Keratinocyte (primary cell): ENCODE measurements at regions not wholly inside any gene's neighbourhood (a gene's known extent, or its start where the extent isn't known, plus 50 kb on each side); places are given as distances from the start of the nearest gene placed in this dataset.

Experiments used
- DNase-seq: peaks from one replicate; pipeline ENCODE4 v3.0.0-alpha.2; 2011; ENCODE audit warnings: low read depth, missing footprints, low spot score
- FAIRE-seq: peaks from 2 replicates; lab custom pipeline; 2011; peaks lifted over from hg19 to GRCh38; lab: Jason Lieb, UNC
- H2AFZ ChIP-seq: 2 replicates; pipeline ENCODE4 v1.6.0; 2012; ENCODE audit warnings: low read length, control low read depth, inconsistent platforms; ENCODE audit not compliant: control insufficient read depth
- H3K27ac ChIP-seq: 2 replicates; pipeline ENCODE4 v1.5.1; 2011; ENCODE audit warnings: low read length; ENCODE audit not compliant: control insufficient read depth, insufficient read depth
- H3K27me3 ChIP-seq: 3 replicates; pipeline ENCODE4 v1.6.0; 2011; ENCODE audit warnings: low read length; ENCODE audit not compliant: control insufficient read depth, insufficient read depth; ENCODE audit errors: extremely low read depth
- H3K36me3 ChIP-seq, 2 experiments: 2 replicates in 1 of 2; 3 replicates in 1 of 2; pipeline ENCODE4 v1.5.1; 2011; ENCODE audit warnings: low read length in 2 of 2, mild to moderate bottlenecking in 1 of 2; ENCODE audit not compliant: control insufficient read depth in 2 of 2, insufficient read depth in 2 of 2; ENCODE audit errors: extremely low read depth in 1 of 2
- H3K4me1 ChIP-seq: 3 replicates; pipeline ENCODE4 v1.5.1; 2011; ENCODE audit warnings: low read length; ENCODE audit not compliant: control insufficient read depth, insufficient read depth; ENCODE audit errors: extremely low read depth
- H3K4me2 ChIP-seq: 3 replicates; pipeline ENCODE4 v1.6.0; 2011; ENCODE audit warnings: low read depth, low read length; ENCODE audit not compliant: control insufficient read depth, insufficient read depth; ENCODE audit errors: extremely low read depth
- H3K4me3 ChIP-seq, 3 experiments: fragments of 200-600 bp in 1 of 3; sonication (generic) in 1 of 3; 2 replicates in 2 of 3; 3 replicates in 1 of 3; pipeline ENCODE4 v1.5.1; 2011 to 2016; ENCODE audit warnings: low read length in 3 of 3, mild to moderate bottlenecking in 3 of 3, control low read depth in 2 of 3, inconsistent platforms in 1 of 3, low read depth in 1 of 3, mixed read lengths in 1 of 3, mixed run types in 1 of 3, moderate library complexity in 1 of 3; ENCODE audit not compliant: control insufficient read depth in 2 of 3, insufficient read depth in 2 of 3; ENCODE audit errors: extremely low read depth in 1 of 3
- H3K79me2 ChIP-seq: 2 replicates; pipeline ENCODE4 v1.6.0; 2012; ENCODE audit warnings: low read length; ENCODE audit not compliant: control insufficient read depth, insufficient read depth
- H3K9ac ChIP-seq: 3 replicates; pipeline ENCODE4 v1.6.0; 2011; ENCODE audit warnings: low read length; ENCODE audit not compliant: control insufficient read depth, insufficient read depth; ENCODE audit errors: extremely low read depth
- H3K9me1 ChIP-seq: 3 replicates; pipeline ENCODE4 v1.6.0; 2011; ENCODE audit warnings: low read length; ENCODE audit not compliant: control insufficient read depth, insufficient read depth; ENCODE audit errors: extremely low read depth
- H3K9me3 ChIP-seq: 2 replicates; pipeline ENCODE4 v1.5.1; 2012; ENCODE audit warnings: low read depth, low read length; ENCODE audit not compliant: control insufficient read depth
- H4K20me1 ChIP-seq: 3 replicates; pipeline ENCODE4 v1.6.0; 2011; ENCODE audit warnings: low read length; ENCODE audit not compliant: control insufficient read depth, insufficient read depth; ENCODE audit errors: extremely low read depth
- EZH2 ChIP-seq: IDR thresholded peaks from one replicate; pipeline ENCODE4 v1.6.1; 2012; ENCODE audit warnings: inconsistent platforms, mild to moderate bottlenecking, low read length, moderate library complexity
- dilution Hi-C: fragments of 300-500 bp; cut with MboI; formaldehyde crosslinking; loops from one replicate; pipeline ENCODE4 v1.7.0; 2020; ENCODE audit warnings: low sequenced_read_pairs; ENCODE audit not compliant: extremely low pct_ligation_motif_present
- TF ChIP-seq, protein P1 (sequence below), 3 experiments: IDR thresholded peaks in 1 of 3; conservative IDR thresholded peaks in 1 of 3; optimal IDR thresholded peaks in 1 of 3; 2 replicates in 2 of 3; 3 replicates in 1 of 3; pipeline versions ENCODE3 to v1.5.1; 2011; ENCODE audit warnings: low read length in 3 of 3, mild to moderate bottlenecking in 3 of 3, moderate library complexity in 2 of 3, control low read depth in 1 of 3, inconsistent platforms in 1 of 3; ENCODE audit not compliant: insufficient read depth in 2 of 3; ENCODE audit errors: extremely low read depth in 1 of 3

- Histone ChIP-seq H3K4me2 (no peak overlapping the region), H3K4me3 (no peak overlapping the region), H3K27ac (no peak overlapping the region), H4K20me1 (no peaks in the 10 kb centered on the region), H3K9me3 (no peaks in the 10 kb centered on the region), H3K36me3 (no peaks in the 10 kb centered on the region), H3K9me1 (no peaks in the 10 kb centered on the region), H3K4me1 (no peaks in the 10 kb centered on the region), H3K27me3 (no peaks in the 10 kb centered on the region), H3K9ac (no peak overlapping the region), H2AFZ (no peak overlapping the region), H3K79me2 (no peaks in the 10 kb centered on the region)
- FAIRE-seq (no peak), DNase-seq (no peak)
- no peak for TF ChIP-seq EZH2
- TF ChIP-seq, protein P1, sequence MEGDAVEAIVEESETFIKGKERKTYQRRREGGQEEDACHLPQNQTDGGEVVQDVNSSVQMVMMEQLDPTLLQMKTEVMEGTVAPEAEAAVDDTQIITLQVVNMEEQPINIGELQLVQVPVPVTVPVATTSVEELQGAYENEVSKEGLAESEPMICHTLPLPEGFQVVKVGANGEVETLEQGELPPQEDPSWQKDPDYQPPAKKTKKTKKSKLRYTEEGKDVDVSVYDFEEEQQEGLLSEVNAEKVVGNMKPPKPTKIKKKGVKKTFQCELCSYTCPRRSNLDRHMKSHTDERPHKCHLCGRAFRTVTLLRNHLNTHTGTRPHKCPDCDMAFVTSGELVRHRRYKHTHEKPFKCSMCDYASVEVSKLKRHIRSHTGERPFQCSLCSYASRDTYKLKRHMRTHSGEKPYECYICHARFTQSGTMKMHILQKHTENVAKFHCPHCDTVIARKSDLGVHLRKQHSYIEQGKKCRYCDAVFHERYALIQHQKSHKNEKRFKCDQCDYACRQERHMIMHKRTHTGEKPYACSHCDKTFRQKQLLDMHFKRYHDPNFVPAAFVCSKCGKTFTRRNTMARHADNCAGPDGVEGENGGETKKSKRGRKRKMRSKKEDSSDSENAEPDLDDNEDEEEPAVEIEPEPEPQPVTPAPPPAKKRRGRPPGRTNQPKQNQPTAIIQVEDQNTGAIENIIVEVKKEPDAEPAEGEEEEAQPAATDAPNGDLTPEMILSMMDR (optimal IDR thresholded peaks at IDR 0.05 in 1 of 3, IDR thresholded peaks at IDR 0.05 in 1 of 3, conservative IDR thresholded peaks at IDR 0.05 in 1 of 3; ENCODE audit: extremely low read depth in 1 of 3, insufficient read depth in 2 of 3, low read length in 3 of 3) = no peak
- dilution Hi-C loops = no loop called here
Observed at GRCh38 chr2:196441527-196441926, 198.0 kb upstream of the CCDC150 start.

- TF ChIP-seq EZH2 = no peak
- TF ChIP-seq, protein P1 (optimal IDR thresholded peaks at IDR 0.05 in 1 of 3, IDR thresholded peaks at IDR 0.05 in 1 of 3, conservative IDR thresholded peaks at IDR 0.05 in 1 of 3; ENCODE audit: extremely low read depth in 1 of 3, insufficient read depth in 2 of 3, low read length in 3 of 3) = no peak
- Histone ChIP-seq H4K20me1 (no peaks in the 10 kb centered on the region), H3K9ac (no peak overlapping the region), H3K79me2 (no peaks in the 10 kb centered on the region), H3K27me3 (no peaks in the 10 kb centered on the region), H3K9me3 (no peaks in the 10 kb centered on the region), H3K36me3 (no peaks in the 10 kb centered on the region), H3K27ac (no peak overlapping the region), H3K4me2 (no peak overlapping the region), H3K4me1 (no peaks in the 10 kb centered on the region), H3K9me1 (no peaks in the 10 kb centered on the region), H3K4me3 (no peak overlapping the region), H2AFZ (no peak overlapping the region)
- DNase-seq = no peak
- dilution Hi-C loops = no loop called here
- FAIRE-seq = no peak
Observed at GRCh38 chr2:196442211-196442610, 197.3 kb upstream of the CCDC150 start.
